ENCODE measurements at regions not wholly inside any gene's neighbourhood (a gene's known extent, or its start where the extent isn't known, plus 50 kb on each side); places are given as distances from the start of the nearest gene placed in this dataset.

DNA sequence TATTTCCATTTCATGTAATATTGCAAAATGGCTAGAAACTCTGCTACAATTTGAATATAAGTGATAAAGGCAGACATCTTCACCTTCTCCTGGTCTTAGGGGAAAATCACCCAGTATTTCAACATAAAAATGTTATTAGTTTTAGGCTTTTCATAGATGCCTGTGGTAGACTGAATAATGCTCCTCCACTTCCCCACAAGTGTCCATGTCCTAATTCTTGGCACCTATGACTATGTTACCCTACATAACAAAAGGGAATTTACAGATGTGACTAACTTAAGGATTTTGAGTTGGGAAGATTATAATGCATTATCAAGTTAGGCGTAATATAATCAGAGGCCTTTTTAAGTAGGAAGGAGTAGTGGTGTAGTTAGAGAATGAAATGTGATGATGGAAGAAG lies 196.4 kb downstream of the TMTC3 start:
- Mint-ChIP-seq H3K36me3 (ENCODE audit: low read depth) (no peaks in the 10 kb centered on the region), H3K4me1 (peaks cover 4% of the 10 kb centered on the region), H3K9me3 (no peaks in the 10 kb centered on the region), H3K4me3 (no peak overlapping the region), H3K27me3 (ENCODE audit: insufficient read depth) (no peaks in the 10 kb centered on the region), H3K27ac (no peak overlapping the region)
- no peaks in the 10 kb centered on the region for H3K36me3 ChIP-seq (ENCODE audit: control insufficient read depth, insufficient read depth, low read length)
- TF ChIP-seq, protein P1, sequence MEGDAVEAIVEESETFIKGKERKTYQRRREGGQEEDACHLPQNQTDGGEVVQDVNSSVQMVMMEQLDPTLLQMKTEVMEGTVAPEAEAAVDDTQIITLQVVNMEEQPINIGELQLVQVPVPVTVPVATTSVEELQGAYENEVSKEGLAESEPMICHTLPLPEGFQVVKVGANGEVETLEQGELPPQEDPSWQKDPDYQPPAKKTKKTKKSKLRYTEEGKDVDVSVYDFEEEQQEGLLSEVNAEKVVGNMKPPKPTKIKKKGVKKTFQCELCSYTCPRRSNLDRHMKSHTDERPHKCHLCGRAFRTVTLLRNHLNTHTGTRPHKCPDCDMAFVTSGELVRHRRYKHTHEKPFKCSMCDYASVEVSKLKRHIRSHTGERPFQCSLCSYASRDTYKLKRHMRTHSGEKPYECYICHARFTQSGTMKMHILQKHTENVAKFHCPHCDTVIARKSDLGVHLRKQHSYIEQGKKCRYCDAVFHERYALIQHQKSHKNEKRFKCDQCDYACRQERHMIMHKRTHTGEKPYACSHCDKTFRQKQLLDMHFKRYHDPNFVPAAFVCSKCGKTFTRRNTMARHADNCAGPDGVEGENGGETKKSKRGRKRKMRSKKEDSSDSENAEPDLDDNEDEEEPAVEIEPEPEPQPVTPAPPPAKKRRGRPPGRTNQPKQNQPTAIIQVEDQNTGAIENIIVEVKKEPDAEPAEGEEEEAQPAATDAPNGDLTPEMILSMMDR (conservative IDR thresholded peaks at IDR 0.05): no peak
- no peak overlapping the region for H3K9ac ChIP-seq (ENCODE audit: extremely low read depth, low read length, poor library complexity, severe bottlenecking)
- no peak overlapping the region for H3K4me3 ChIP-seq (ENCODE audit: low read length)
- no peak for DNase-seq
- no peak overlapping the region for H3K27ac ChIP-seq (ENCODE audit: low read depth, low read length)
- 0% methylated on average over 1 of the region's 1 CpG for WGBS, 2 experiments (ENCODE audit: insufficient coverage in 1 of 2, insufficient read length in 1 of 2)
- H3K4me1 ChIP-seq (ENCODE audit: control insufficient read depth, insufficient read depth, low read length): no peaks in the 10 kb centered on the region
- no peaks in the 10 kb centered on the region for H3K27me3 ChIP-seq (ENCODE audit: control insufficient read depth, insufficient read depth, low read length, poor library complexity, severe bottlenecking)
- no peaks in the 10 kb centered on the region for H3K9me3 ChIP-seq (ENCODE audit: control insufficient read depth, low read length)

DNA sequence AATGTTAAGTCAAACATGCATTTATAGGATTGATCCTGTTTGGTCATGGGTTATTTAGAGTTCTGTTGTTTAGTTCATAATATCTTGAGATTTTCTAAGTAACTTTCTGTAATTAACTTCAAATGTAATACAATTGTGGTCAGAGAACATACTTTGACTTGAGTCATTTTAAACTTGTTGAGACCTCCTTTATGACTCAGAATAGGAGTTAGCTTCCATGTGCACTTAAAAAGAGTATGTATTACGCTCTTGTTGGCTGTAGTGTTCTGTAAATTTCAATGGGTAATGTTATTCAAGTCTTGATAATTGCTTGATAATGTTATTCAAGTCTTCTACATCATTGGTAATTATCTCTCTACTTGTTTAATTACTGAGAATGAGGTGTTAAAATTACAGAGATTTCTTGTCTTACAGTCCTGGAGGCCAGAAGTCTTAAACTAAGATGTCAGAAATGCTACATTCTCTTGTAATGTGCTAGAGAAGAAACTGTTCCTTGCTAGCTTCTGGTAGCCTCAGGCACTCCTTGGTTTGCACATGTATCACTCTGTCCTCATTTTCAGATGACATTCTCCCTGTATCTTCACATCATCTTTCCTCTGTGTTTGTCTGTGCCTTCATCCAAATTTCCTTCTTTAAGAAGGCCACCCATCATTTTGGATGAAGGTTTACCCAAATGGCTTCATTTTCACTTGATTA lies 197.3 kb downstream of the TMTC3 start:
- no peaks in the 10 kb centered on the region for H3K9me3 Mint-ChIP-seq
- TF ChIP-seq, protein P1 (conservative IDR thresholded peaks at IDR 0.05): no peak
- Histone ChIP-seq H3K36me3 (ENCODE audit: control insufficient read depth, insufficient read depth, low read length) (no peaks in the 10 kb centered on the region), H3K27ac (ENCODE audit: low read depth, low read length) (no peak overlapping the region), H3K27me3 (ENCODE audit: control insufficient read depth, insufficient read depth, low read length, poor library complexity, severe bottlenecking) (no peaks in the 10 kb centered on the region), H3K4me1 (ENCODE audit: control insufficient read depth, insufficient read depth, low read length) (no peaks in the 10 kb centered on the region), H3K4me3 (ENCODE audit: low read length) (no peak overlapping the region), H3K9ac (ENCODE audit: extremely low read depth, low read length, poor library complexity, severe bottlenecking) (no peak overlapping the region), H3K9me3 (ENCODE audit: control insufficient read depth, low read length) (no peaks in the 10 kb centered on the region)
- no peaks in the 10 kb centered on the region for H3K36me3 Mint-ChIP-seq (ENCODE audit: low read depth)
- no peak overlapping the region for H3K27ac Mint-ChIP-seq
- H3K4me3 Mint-ChIP-seq: no peak overlapping the region
- WGBS, 2 experiments (ENCODE audit: insufficient coverage in 1 of 2, insufficient read length in 1 of 2): 95% methylated on average over 1 of the region's 1 CpG; no CpG with 5 or more reads in 1 of the 2 experiments
- peaks cover 4% of the 10 kb centered on the region for H3K4me1 Mint-ChIP-seq
- DNase-seq: no peak
- H3K27me3 Mint-ChIP-seq (ENCODE audit: insufficient read depth): no peaks in the 10 kb centered on the region

GRCh38 chr12:88339966-88340365 lies 197.9 kb downstream of the TMTC3 start:
- no peaks in the 10 kb centered on the region for H3K27me3 Mint-ChIP-seq (ENCODE audit: insufficient read depth)
- 100% methylated on average over 1 of the region's 1 CpG for WGBS, 2 experiments (ENCODE audit: insufficient coverage in 1 of 2, insufficient read length in 1 of 2)
- TF ChIP-seq, protein P1 (conservative IDR thresholded peaks at IDR 0.05): no peak
- no peak overlapping the region for H3K4me3 ChIP-seq (ENCODE audit: low read length)
- H3K4me3 Mint-ChIP-seq: no peak overlapping the region
- H3K4me1 Mint-ChIP-seq: peaks cover 4% of the 10 kb centered on the region
- no peaks in the 10 kb centered on the region for H3K9me3 ChIP-seq (ENCODE audit: control insufficient read depth, low read length)
- no peaks in the 10 kb centered on the region for H3K9me3 Mint-ChIP-seq
- H3K4me1 ChIP-seq (ENCODE audit: control insufficient read depth, insufficient read depth, low read length): no peaks in the 10 kb centered on the region
- H3K27ac ChIP-seq (ENCODE audit: low read depth, low read length): no peak overlapping the region
- no peak overlapping the region for H3K9ac ChIP-seq (ENCODE audit: extremely low read depth, low read length, poor library complexity, severe bottlenecking)
- H3K36me3 ChIP-seq (ENCODE audit: control insufficient read depth, insufficient read depth, low read length): no peaks in the 10 kb centered on the region
- H3K27ac Mint-ChIP-seq: no peak overlapping the region
- no peaks in the 10 kb centered on the region for H3K36me3 Mint-ChIP-seq (ENCODE audit: low read depth)
- DNase-seq: no peak
- no peaks in the 10 kb centered on the region for H3K27me3 ChIP-seq (ENCODE audit: control insufficient read depth, insufficient read depth, low read length, poor library complexity, severe bottlenecking)

Data from endodermal cell (in vitro differentiated cells).